ENCODE measurements at regions not wholly inside any gene's neighbourhood (a gene's known extent, or its start where the extent isn't known, plus 50 kb on each side); places are given as distances from the start of the nearest gene placed in this dataset.

DNA sequence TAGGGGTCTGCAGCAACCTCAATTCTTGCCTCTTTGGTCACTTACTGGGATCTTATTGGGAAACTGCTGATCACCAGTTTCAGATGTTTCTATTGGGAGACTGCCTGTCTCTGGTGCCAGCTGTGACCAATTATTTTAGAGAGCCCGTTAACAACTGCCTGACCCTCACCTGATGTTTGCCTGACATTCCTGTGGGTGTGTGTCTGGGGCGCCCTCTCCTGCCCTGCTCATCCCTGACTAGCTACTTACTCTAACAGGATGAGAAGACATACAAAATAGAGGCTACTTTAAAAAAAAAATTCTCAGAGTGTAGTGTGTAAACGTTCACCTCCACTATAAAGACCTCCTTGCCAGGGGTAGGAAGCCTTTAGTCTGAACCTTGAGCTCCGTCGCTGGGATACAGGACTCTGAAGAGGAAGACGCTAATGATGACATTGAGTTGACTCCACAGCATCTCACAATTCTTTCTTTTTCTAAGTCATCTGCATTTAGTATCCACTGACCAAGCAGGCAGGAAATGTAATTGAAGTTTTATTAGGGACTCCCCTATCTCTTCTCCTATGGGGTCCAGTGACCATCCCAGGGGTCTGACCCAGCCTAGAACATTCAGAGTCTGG lies 54.6 kb upstream of the DDR1 start:
- TF ChIP-seq, protein P1, sequence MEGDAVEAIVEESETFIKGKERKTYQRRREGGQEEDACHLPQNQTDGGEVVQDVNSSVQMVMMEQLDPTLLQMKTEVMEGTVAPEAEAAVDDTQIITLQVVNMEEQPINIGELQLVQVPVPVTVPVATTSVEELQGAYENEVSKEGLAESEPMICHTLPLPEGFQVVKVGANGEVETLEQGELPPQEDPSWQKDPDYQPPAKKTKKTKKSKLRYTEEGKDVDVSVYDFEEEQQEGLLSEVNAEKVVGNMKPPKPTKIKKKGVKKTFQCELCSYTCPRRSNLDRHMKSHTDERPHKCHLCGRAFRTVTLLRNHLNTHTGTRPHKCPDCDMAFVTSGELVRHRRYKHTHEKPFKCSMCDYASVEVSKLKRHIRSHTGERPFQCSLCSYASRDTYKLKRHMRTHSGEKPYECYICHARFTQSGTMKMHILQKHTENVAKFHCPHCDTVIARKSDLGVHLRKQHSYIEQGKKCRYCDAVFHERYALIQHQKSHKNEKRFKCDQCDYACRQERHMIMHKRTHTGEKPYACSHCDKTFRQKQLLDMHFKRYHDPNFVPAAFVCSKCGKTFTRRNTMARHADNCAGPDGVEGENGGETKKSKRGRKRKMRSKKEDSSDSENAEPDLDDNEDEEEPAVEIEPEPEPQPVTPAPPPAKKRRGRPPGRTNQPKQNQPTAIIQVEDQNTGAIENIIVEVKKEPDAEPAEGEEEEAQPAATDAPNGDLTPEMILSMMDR (IDR thresholded peaks at IDR 0.05), result no peak
- TF ChIP-seq POLR2A (IDR thresholded peaks at IDR 0.05), result no peak
